K562 (cell line): ENCODE measurements at regions not wholly inside any gene's neighbourhood (a gene's known extent, or its start where the extent isn't known, plus 50 kb on each side); places are given as distances from the start of the nearest gene placed in this dataset.

Source experiments
- ATAC-seq: fragments of 200-7000 bp; cut with Tn5 transposase; 3 replicates; pipeline ENCODE4 v1.9.1; 2020; ENCODE audit warnings: moderate library complexity
- BruUV-seq: library from RNA; stranded (reverse); fragments of 400-500 nt; replicated peaks from 2 replicates; lab custom pipeline; 2021; lab: Mats Ljungman, UMichigan
- CTCF ChIA-PET: fragments of 300-600 bp; formaldehyde crosslinking; extraction: SDS; loops from one replicate; lab custom pipeline; 2021; ENCODE audit warnings: low intra/inter-chr PET ratio; lab: Yijun Ruan, JAX
- POLR2A ChIA-PET: fragments of 300-600, 350-650 bp; sonication (Branson Sonifier 250); formaldehyde crosslinking; extraction: SDS; loops from one replicate; lab custom pipeline; 2021; ENCODE audit warnings: antibody characterized with exemption, inconsistent platforms; lab: Yijun Ruan, JAX
- DNase-seq, 4 experiments: peaks; one replicate each; pipeline versions ENCODE4 v3.0.0 to v3.0.0-alpha.2; 2011 to 2018; ENCODE audit warnings: low spot score in 3 of 4, mixed read lengths in 3 of 4; ENCODE audit errors: extremely low read depth in 1 of 4
- FAIRE-seq: peaks from 2 replicates; lab custom pipeline; 2011; peaks lifted over from hg19 to GRCh38; lab: Jason Lieb, UNC
- H2AFZ ChIP-seq: 2 replicates; pipeline ENCODE4 v1.6.0; 2011; ENCODE audit warnings: low read depth, low read length, control low read depth, inconsistent platforms
- H3K27ac ChIP-seq: fragments of 200-600 bp; 3 replicates; pipeline ENCODE4 v1.8.0; 2011; ENCODE audit warnings: low read depth, mild to moderate bottlenecking, control low read depth, inconsistent platforms, low read length, moderate library complexity, mixed read lengths; ENCODE audit errors: extremely low read depth
- H3K27me3 ChIP-seq, 2 experiments: fragments of 300-600 bp in 1 of 2; 2 replicates in 1 of 2; 3 replicates in 1 of 2; pipeline versions ENCODE4 v1.6.0 to v1.8.0; 2011; ENCODE audit warnings: inconsistent platforms in 2 of 2, low read length in 2 of 2, mild to moderate bottlenecking in 1 of 2, mixed read lengths in 1 of 2, moderate library complexity in 1 of 2; ENCODE audit not compliant: control insufficient read depth in 2 of 2, insufficient read depth in 2 of 2
- H3K36me3 ChIP-seq: fragments of 300-600 bp; 3 replicates; pipeline ENCODE4 v1.8.0; 2011; ENCODE audit warnings: mild to moderate bottlenecking, low read length, inconsistent platforms; ENCODE audit not compliant: control insufficient read depth, insufficient read depth
- H3K4me1 ChIP-seq, 2 experiments: fragments of 200-600 bp in 1 of 2; replicated peaks in 1 of 2; 2 replicates in 1 of 2; 3 replicates in 1 of 2; pipeline versions ENCODE4 v1.5.1 to v1.8.0; 2011; ENCODE audit warnings: inconsistent platforms in 2 of 2, low read length in 2 of 2, mild to moderate bottlenecking in 1 of 2, mixed read lengths in 1 of 2, moderate library complexity in 1 of 2; ENCODE audit not compliant: control insufficient read depth in 2 of 2, insufficient read depth in 2 of 2
- H3K4me2 ChIP-seq: 2 replicates; pipeline ENCODE4 v1.6.1; 2011; ENCODE audit warnings: low read length, control low read depth, inconsistent platforms, mixed read lengths; ENCODE audit not compliant: insufficient read depth
- H3K4me3 ChIP-seq: fragments of 200-600 bp; sonication (generic), shearing (Covaris generic); 2 replicates; pipeline ENCODE4 v1.5.1; 2016; ENCODE audit warnings: control low read depth, inconsistent platforms
- H3K79me2 ChIP-seq: fragments of 200-600 bp; 3 replicates; pipeline ENCODE4 v1.8.0; 2011; ENCODE audit warnings: low read length, inconsistent platforms; ENCODE audit not compliant: control insufficient read depth, insufficient read depth
- H3K9ac ChIP-seq, 2 experiments: 2 replicates each; pipeline versions ENCODE4 v1.6.0 to v1.6.1; 2011; ENCODE audit warnings: low read depth in 2 of 2, low read length in 2 of 2, control low read depth in 1 of 2, inconsistent platforms in 1 of 2, mild to moderate bottlenecking in 1 of 2, mixed read lengths in 1 of 2; ENCODE audit not compliant: insufficient read depth in 1 of 2
- H3K9me1 ChIP-seq: one replicate; pipeline ENCODE4 v1.6.0; 2011; ENCODE audit warnings: inconsistent platforms, mild to moderate bottlenecking, low read length, moderate library complexity; ENCODE audit not compliant: control insufficient read depth, insufficient read depth
- H3K9me3 ChIP-seq: replicated peaks from 2 replicates; pipeline ENCODE4 v1.5.1; 2011; ENCODE audit warnings: low read depth, low read length, inconsistent platforms; ENCODE audit not compliant: control insufficient read depth, insufficient read depth
- H4K20me1 ChIP-seq: replicated peaks from 2 replicates; pipeline ENCODE4 v1.6.1; 2011; ENCODE audit warnings: low read length, inconsistent platforms, mixed read lengths; ENCODE audit not compliant: control insufficient read depth, insufficient read depth
- SAFB2 ChIP-seq: fragments of 200-400 bp; formaldehyde crosslinking; IDR thresholded peaks from 2 replicates; pipeline ENCODE4 v1.6.1; 2018; ENCODE audit warnings: borderline replicate concordance, low read length, low read depth, moderate library complexity; ENCODE audit not compliant: severe bottlenecking
- ZNF740 ChIP-seq, 3 experiments: fragments of 200-800 bp in 1 of 3; sonication (Bioruptor generic) in 1 of 3; sonication (generic) in 1 of 3; formaldehyde crosslinking in 1 of 3; IDR thresholded peaks; 2 replicates each; pipeline versions ENCODE4 v1.6.1 to v1.8.0; 2016 to 2022; ENCODE audit warnings: mild to moderate bottlenecking in 2 of 3, missing compliant biosample characterization in 2 of 3, missing genetic modification characterization in 2 of 3, missing genetic modification reagents in 1 of 3
- WGBS: fragments of 100-300 bp; shearing (Covaris generic); methylation state at CpG from one replicate; pipeline ENCODE4 v1.1.6; 2016; ENCODE audit warnings: low coverage, mixed read lengths; ENCODE audit not compliant: insufficient coverage; ENCODE audit errors: missing lambda C conversion rate; 5-methylcytosine and 5-hydroxymethylcytosine counted together
- in situ Hi-C: fragments of 300-500 bp; cut with MboI; formaldehyde crosslinking; loops from 4 replicates; pipeline ENCODE4 v1.15.0; 2018; ENCODE audit warnings: inconsistent platforms, mixed read lengths
- intact Hi-C: fragments of 100-400 bp; cut with micrococcal nuclease; formaldehyde crosslinking; loops from 2 replicates; pipeline ENCODE4 v1.14.2; 2022

DNA sequence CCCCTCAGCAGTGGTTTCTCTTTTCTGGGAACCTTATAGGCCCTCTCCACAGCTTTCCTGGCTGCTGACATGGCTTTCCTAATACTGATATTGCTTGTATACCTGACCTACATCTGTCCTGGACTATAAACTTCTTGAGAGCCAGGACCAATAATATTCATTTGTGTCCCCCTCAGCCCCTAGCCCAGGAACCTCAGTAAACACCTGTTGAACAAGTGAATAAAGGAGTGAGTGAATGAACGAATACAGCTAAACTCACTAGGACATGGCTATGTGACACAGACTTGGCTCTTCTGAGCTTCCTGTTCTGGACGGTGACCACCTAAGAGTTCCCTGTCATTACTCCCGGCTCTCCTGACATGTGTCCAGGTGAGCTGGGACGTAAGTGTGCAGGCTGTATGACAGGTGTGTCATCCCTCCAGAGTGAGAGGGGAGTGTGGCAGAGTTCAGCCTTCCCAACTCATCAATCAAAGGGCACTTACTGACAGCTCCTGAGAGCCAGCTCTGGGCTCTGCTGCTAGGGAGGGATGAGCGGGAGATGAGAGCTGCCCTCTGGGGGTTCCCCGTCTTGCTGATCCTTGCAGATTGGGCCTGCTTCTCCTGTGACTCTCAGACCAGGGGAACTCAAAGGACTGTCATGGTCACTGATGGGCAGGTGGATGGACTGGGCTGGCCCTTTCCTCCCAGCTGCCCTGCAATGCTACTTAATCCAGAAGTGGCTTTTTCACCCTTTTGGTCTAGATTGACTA, 84.5 kb downstream of the HIF1AN start:
- FAIRE-seq (no peak), DNase-seq (no peak), ATAC-seq (no peak)
- Histone ChIP-seq H3K27ac (no peak overlapping the region), H3K4me2 (no peak overlapping the region), H3K9me3 (no peaks in the 10 kb centered on the region), H4K20me1 (no peaks in the 10 kb centered on the region), H3K4me3 (no peak overlapping the region), H2AFZ (no peak overlapping the region), H3K4me1 (no peaks in the 10 kb centered on the region), H3K27me3 (peaks cover 7 to 49% of the 10 kb centered on the region in 2 experiments; a peak in 3 of 5 replicates), H3K79me2 (no peaks in the 10 kb centered on the region), H3K9me1 (no peaks in the 10 kb centered on the region), H3K36me3 (no peaks in the 10 kb centered on the region), H3K9ac (no peak overlapping the region)
- ChIA-PET POLR2A (interaction anchor here (0.7 kb wide), 1 partner anchor 170 kb away, joined by 3 read pairs; no protein-coding TSS in a partner anchor), CTCF (no interaction called here)
- in situ Hi-C loops, result no loop called here
- no TSS peak for BruUV-seq
- TF ChIP-seq SAFB2 (no peak), ZNF740 (CRISPR knock-in tag; IDR thresholded peaks at IDR 0.05) (no peak), ZNF740 (tag; IDR thresholded peaks at IDR 0.05) (no peak)
- WGBS, result 1% methylated on average over 6 of the region's 6 CpGs
- intact Hi-C loops, result no loop called here
